ENCODE measurements at regions not wholly inside any gene's neighbourhood (a gene's known extent, or its start where the extent isn't known, plus 50 kb on each side); places are given as distances from the start of the nearest gene placed in this dataset.

- no peak overlapping the region for H2AK5ac ChIP-seq (ENCODE audit: low read length)
- WGBS (ENCODE audit: extremely low coverage, insufficient coverage, insufficient read length) = no CpG with 5 or more reads among the region's 8 CpGs
These were observed 74.6 kb upstream of the SFSWAP start for GRCh38 chr12:131636266-131636665.

GRCh38 chr12:131636940-131637750 lies 73.7 kb upstream of the SFSWAP start:
- H4K12ac ChIP-seq (ENCODE audit: low read depth, low read length) = no peak overlapping the region
- H3K9ac ChIP-seq (ENCODE audit: low read length) = no peak overlapping the region
- H4K8ac ChIP-seq (ENCODE audit: low read depth, low read length) = no peak overlapping the region
- H3K27ac ChIP-seq (ENCODE audit: low read depth, low read length) = no peak overlapping the region
- no peak overlapping the region for H3K4me3 ChIP-seq (ENCODE audit: low read depth, low read length)
- H3K27me3 ChIP-seq (ENCODE audit: insufficient read depth, low read length) = no peaks in the 10 kb centered on the region
- no peak overlapping the region for H2BK12ac ChIP-seq (ENCODE audit: low read length)
- H2BK5ac ChIP-seq (ENCODE audit: low read depth, low read length, poor library complexity) = no peak overlapping the region
- WGBS (ENCODE audit: extremely low coverage, insufficient coverage, insufficient read length) = no CpG with 5 or more reads among the region's 18 CpGs
- no peak overlapping the region for H3K4ac ChIP-seq (ENCODE audit: low read depth, low read length)
- no peaks in the 10 kb centered on the region for H3K4me1 ChIP-seq (ENCODE audit: control insufficient read depth in 1 of 2, insufficient read depth in 2 of 2, low read length in 2 of 2)
- DNase-seq = no peak
- H3K18ac ChIP-seq (ENCODE audit: low read length) = no peak overlapping the region
- no peak overlapping the region for H3K4me2 ChIP-seq (ENCODE audit: low read length)
- H3K79me2 ChIP-seq (ENCODE audit: control insufficient read depth, insufficient read depth, low read length, poor library complexity) = no peaks in the 10 kb centered on the region
- H2BK120ac ChIP-seq (ENCODE audit: insufficient read depth, low read length, poor library complexity) = no peak overlapping the region
- H3K9me3 ChIP-seq (ENCODE audit: insufficient read depth, low read depth, low read length) = peaks cover under 1% of the 10 kb centered on the region
- no peak overlapping the region for H3K14ac ChIP-seq (ENCODE audit: low read length)
- no peak overlapping the region for H4K91ac ChIP-seq (ENCODE audit: low read depth, low read length)
- no peak overlapping the region for H2AK5ac ChIP-seq (ENCODE audit: low read length)
- no peaks in the 10 kb centered on the region for H3K79me1 ChIP-seq (ENCODE audit: low read length)
- no peak overlapping the region for H2AFZ ChIP-seq (ENCODE audit: insufficient read depth, low read length, poor library complexity)
- no peak overlapping the region for H3K23ac ChIP-seq (ENCODE audit: low read length)
- no peaks in the 10 kb centered on the region for H3K36me3 ChIP-seq (ENCODE audit: control insufficient read depth in 1 of 2, insufficient read depth in 2 of 2, low read length in 2 of 2)

More at GRCh38 chr12:131636266-131636665, 74.6 kb upstream of the SFSWAP start:
- no peak for DNase-seq
- Histone ChIP-seq H2BK120ac (ENCODE audit: insufficient read depth, low read length, poor library complexity) (no peak overlapping the region), H3K9me3 (ENCODE audit: insufficient read depth, low read depth, low read length) (no peaks in the 10 kb centered on the region), H3K79me1 (ENCODE audit: low read length) (no peaks in the 10 kb centered on the region), H2AFZ (ENCODE audit: insufficient read depth, low read length, poor library complexity) (no peak overlapping the region), H3K79me2 (ENCODE audit: control insufficient read depth, insufficient read depth, low read length, poor library complexity) (no peaks in the 10 kb centered on the region), H3K27me3 (ENCODE audit: insufficient read depth, low read length) (no peaks in the 10 kb centered on the region), H3K9ac (ENCODE audit: low read length) (no peak overlapping the region), H2BK5ac (ENCODE audit: low read depth, low read length, poor library complexity) (no peak overlapping the region), H3K23ac (ENCODE audit: low read length) (no peak overlapping the region), H3K18ac (ENCODE audit: low read length) (no peak overlapping the region), H4K12ac (ENCODE audit: low read depth, low read length) (no peak overlapping the region), H3K4ac (ENCODE audit: low read depth, low read length) (no peak overlapping the region), H3K14ac (ENCODE audit: low read length) (no peak overlapping the region), H3K4me2 (ENCODE audit: low read length) (no peak overlapping the region), H2BK12ac (ENCODE audit: low read length) (no peak overlapping the region), H4K8ac (ENCODE audit: low read depth, low read length) (no peak overlapping the region), H3K27ac (ENCODE audit: low read depth, low read length) (no peak overlapping the region), H3K4me1 (ENCODE audit: control insufficient read depth in 1 of 2, insufficient read depth in 2 of 2, low read length in 2 of 2) (no peaks in the 10 kb centered on the region), H3K36me3 (ENCODE audit: control insufficient read depth in 1 of 2, insufficient read depth in 2 of 2, low read length in 2 of 2) (no peaks in the 10 kb centered on the region), H3K4me3 (ENCODE audit: low read depth, low read length) (no peak overlapping the region), H4K91ac (ENCODE audit: low read depth, low read length) (no peak overlapping the region)

GRCh38 chr12:131637986-131638385 lies 72.9 kb upstream of the SFSWAP start:
- Histone ChIP-seq H3K4me1 (ENCODE audit: control insufficient read depth in 1 of 2, insufficient read depth in 2 of 2, low read length in 2 of 2) (no peaks in the 10 kb centered on the region), H3K4ac (ENCODE audit: low read depth, low read length) (no peak overlapping the region), H4K12ac (ENCODE audit: low read depth, low read length) (no peak overlapping the region)

GRCh38 chr12:131639270-131639940 lies 71.5 kb upstream of the SFSWAP start:
- WGBS (ENCODE audit: extremely low coverage, insufficient coverage, insufficient read length) = no CpG with 5 or more reads among the region's 12 CpGs
- no peak overlapping the region for H4K12ac ChIP-seq (ENCODE audit: low read depth, low read length)
- no peak overlapping the region for H2AK5ac ChIP-seq (ENCODE audit: low read length)
- no peak overlapping the region for H3K23ac ChIP-seq (ENCODE audit: low read length)
- H4K91ac ChIP-seq (ENCODE audit: low read depth, low read length) = no peak overlapping the region
- no peaks in the 10 kb centered on the region for H3K36me3 ChIP-seq (ENCODE audit: control insufficient read depth in 1 of 2, insufficient read depth in 2 of 2, low read length in 2 of 2)
- no peaks in the 10 kb centered on the region for H3K4me1 ChIP-seq (ENCODE audit: control insufficient read depth in 1 of 2, insufficient read depth in 2 of 2, low read length in 2 of 2)
- DNase-seq = no peak
- no peaks in the 10 kb centered on the region for H3K79me2 ChIP-seq (ENCODE audit: control insufficient read depth, insufficient read depth, low read length, poor library complexity)
- H3K18ac ChIP-seq (ENCODE audit: low read length) = no peak overlapping the region
- no peak overlapping the region for H2BK12ac ChIP-seq (ENCODE audit: low read length)
- H2AFZ ChIP-seq (ENCODE audit: insufficient read depth, low read length, poor library complexity) = no peak overlapping the region
- no peak overlapping the region for H2BK5ac ChIP-seq (ENCODE audit: low read depth, low read length, poor library complexity)
- no peaks in the 10 kb centered on the region for H3K79me1 ChIP-seq (ENCODE audit: low read length)
- peaks cover 2% of the 10 kb centered on the region for H3K9me3 ChIP-seq (ENCODE audit: insufficient read depth, low read depth, low read length)
- no peak overlapping the region for H4K8ac ChIP-seq (ENCODE audit: low read depth, low read length)
- no peak overlapping the region for H3K4ac ChIP-seq (ENCODE audit: low read depth, low read length)
- no peak overlapping the region for H3K4me2 ChIP-seq (ENCODE audit: low read length)
- no peak overlapping the region for H3K27ac ChIP-seq (ENCODE audit: low read depth, low read length)
- H3K4me3 ChIP-seq (ENCODE audit: low read depth, low read length) = no peak overlapping the region
- H3K9ac ChIP-seq (ENCODE audit: low read length) = no peak overlapping the region
- no peaks in the 10 kb centered on the region for H3K27me3 ChIP-seq (ENCODE audit: insufficient read depth, low read length)
- no peak overlapping the region for H2BK120ac ChIP-seq (ENCODE audit: insufficient read depth, low read length, poor library complexity)
- no peak overlapping the region for H3K14ac ChIP-seq (ENCODE audit: low read length)

More at GRCh38 chr12:131637986-131638385, 72.9 kb upstream of the SFSWAP start:
- Histone ChIP-seq H3K9me3 (ENCODE audit: insufficient read depth, low read depth, low read length) (peaks cover 2% of the 10 kb centered on the region), H2BK120ac (ENCODE audit: insufficient read depth, low read length, poor library complexity) (no peak overlapping the region), H3K79me1 (ENCODE audit: low read length) (no peaks in the 10 kb centered on the region), H3K18ac (ENCODE audit: low read length) (no peak overlapping the region), H2BK12ac (ENCODE audit: low read length) (no peak overlapping the region), H4K91ac (ENCODE audit: low read depth, low read length) (no peak overlapping the region), H2BK5ac (ENCODE audit: low read depth, low read length, poor library complexity) (no peak overlapping the region), H3K9ac (ENCODE audit: low read length) (no peak overlapping the region), H3K79me2 (ENCODE audit: control insufficient read depth, insufficient read depth, low read length, poor library complexity) (no peaks in the 10 kb centered on the region), H4K8ac (ENCODE audit: low read depth, low read length) (no peak overlapping the region), H2AK5ac (ENCODE audit: low read length) (no peak overlapping the region), H3K36me3 (ENCODE audit: control insufficient read depth in 1 of 2, insufficient read depth in 2 of 2, low read length in 2 of 2) (no peaks in the 10 kb centered on the region), H3K27me3 (ENCODE audit: insufficient read depth, low read length) (no peaks in the 10 kb centered on the region), H3K4me3 (ENCODE audit: low read depth, low read length) (no peak overlapping the region), H2AFZ (ENCODE audit: insufficient read depth, low read length, poor library complexity) (no peak overlapping the region), H3K23ac (ENCODE audit: low read length) (no peak overlapping the region), H3K27ac (ENCODE audit: low read depth, low read length) (no peak overlapping the region), H3K4me2 (ENCODE audit: low read length) (no peak overlapping the region), H3K14ac (ENCODE audit: low read length) (no peak overlapping the region)
- no peak for DNase-seq
- 100% methylated on average over 1 of the region's 3 CpGs for WGBS (ENCODE audit: extremely low coverage, insufficient coverage, insufficient read length)

All from trophoblast cell (in vitro differentiated cells and primary cell).